ENCODE measurements at regions not wholly inside any gene's neighbourhood (a gene's known extent, or its start where the extent isn't known, plus 50 kb on each side); places are given as distances from the start of the nearest gene placed in this dataset.

GRCh38 chr2:76318848-76319360 lies 608.2 kb upstream of the GCFC2 start:
- TF ChIP-seq CTCF (IDR thresholded peaks at IDR 0.05), result no peak
- TF ChIP-seq POLR2A (IDR thresholded peaks at IDR 0.05), result no peak

All from right lobe of liver (tissue), 4 donors.